ENCODE measurements at regions not wholly inside any gene's neighbourhood (a gene's known extent, or its start where the extent isn't known, plus 50 kb on each side); places are given as distances from the start of the nearest gene placed in this dataset.

DNA sequence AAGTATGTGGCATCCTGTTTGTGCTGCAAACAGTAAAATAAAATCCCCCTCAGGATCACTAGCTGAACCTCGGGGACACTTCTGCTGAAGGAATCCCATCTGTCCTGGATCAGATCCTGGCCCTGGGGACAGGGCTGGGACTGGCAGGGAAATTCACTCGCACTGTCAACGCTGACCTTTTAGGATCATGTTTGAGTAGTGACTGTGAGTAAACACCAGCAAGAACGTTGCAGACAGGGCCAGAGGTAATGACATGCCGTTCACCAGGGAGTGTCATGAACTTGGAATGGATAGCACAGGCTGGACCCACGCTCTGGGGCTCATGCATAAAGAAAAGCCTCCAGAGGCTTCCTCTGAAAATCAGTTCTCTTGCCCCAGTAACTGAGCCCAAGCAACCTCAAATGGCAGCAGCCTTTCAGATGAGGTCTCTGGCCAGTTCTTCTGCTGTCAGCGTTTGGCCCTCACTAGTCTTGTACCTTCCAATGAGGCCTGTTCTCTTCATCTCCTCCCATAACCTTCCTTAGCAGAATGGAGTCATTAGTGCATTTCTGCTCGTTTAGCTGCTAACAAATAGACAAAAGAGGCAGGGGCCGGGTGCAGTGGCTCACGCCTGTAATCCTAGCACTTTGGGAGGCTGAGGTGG, 51.0 kb upstream of the BARX2 start (continued):
- TF ChIP-seq, protein P1, sequence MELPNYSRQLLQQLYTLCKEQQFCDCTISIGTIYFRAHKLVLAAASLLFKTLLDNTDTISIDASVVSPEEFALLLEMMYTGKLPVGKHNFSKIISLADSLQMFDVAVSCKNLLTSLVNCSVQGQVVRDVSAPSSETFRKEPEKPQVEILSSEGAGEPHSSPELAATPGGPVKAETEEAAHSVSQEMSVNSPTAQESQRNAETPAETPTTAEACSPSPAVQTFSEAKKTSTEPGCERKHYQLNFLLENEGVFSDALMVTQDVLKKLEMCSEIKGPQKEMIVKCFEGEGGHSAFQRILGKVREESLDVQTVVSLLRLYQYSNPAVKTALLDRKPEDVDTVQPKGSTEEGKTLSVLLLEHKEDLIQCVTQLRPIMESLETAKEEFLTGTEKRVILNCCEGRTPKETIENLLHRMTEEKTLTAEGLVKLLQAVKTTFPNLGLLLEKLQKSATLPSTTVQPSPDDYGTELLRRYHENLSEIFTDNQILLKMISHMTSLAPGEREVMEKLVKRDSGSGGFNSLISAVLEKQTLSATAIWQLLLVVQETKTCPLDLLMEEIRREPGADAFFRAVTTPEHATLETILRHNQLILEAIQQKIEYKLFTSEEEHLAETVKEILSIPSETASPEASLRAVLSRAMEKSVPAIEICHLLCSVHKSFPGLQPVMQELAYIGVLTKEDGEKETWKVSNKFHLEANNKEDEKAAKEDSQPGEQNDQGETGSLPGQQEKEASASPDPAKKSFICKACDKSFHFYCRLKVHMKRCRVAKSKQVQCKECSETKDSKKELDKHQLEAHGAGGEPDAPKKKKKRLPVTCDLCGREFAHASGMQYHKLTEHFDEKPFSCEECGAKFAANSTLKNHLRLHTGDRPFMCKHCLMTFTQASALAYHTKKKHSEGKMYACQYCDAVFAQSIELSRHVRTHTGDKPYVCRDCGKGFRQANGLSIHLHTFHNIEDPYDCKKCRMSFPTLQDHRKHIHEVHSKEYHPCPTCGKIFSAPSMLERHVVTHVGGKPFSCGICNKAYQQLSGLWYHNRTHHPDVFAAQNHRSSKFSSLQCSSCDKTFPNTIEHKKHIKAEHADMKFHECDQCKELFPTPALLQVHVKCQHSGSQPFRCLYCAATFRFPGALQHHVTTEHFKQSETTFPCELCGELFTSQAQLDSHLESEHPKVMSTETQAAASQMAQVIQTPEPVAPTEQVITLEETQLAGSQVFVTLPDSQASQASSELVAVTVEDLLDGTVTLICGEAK (IDR thresholded peaks at IDR 0.05): no peak
- TF ChIP-seq, protein P1 (CRISPR knock-in tag; IDR thresholded peaks at IDR 0.05): peak; percentile 39; the same call in 1 of the 2 replicates
- TF ChIP-seq, protein P2, sequence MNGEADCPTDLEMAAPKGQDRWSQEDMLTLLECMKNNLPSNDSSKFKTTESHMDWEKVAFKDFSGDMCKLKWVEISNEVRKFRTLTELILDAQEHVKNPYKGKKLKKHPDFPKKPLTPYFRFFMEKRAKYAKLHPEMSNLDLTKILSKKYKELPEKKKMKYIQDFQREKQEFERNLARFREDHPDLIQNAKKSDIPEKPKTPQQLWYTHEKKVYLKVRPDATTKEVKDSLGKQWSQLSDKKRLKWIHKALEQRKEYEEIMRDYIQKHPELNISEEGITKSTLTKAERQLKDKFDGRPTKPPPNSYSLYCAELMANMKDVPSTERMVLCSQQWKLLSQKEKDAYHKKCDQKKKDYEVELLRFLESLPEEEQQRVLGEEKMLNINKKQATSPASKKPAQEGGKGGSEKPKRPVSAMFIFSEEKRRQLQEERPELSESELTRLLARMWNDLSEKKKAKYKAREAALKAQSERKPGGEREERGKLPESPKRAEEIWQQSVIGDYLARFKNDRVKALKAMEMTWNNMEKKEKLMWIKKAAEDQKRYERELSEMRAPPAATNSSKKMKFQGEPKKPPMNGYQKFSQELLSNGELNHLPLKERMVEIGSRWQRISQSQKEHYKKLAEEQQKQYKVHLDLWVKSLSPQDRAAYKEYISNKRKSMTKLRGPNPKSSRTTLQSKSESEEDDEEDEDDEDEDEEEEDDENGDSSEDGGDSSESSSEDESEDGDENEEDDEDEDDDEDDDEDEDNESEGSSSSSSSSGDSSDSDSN (CRISPR knock-in tag; IDR thresholded peaks at IDR 0.05): no peak
- TF ChIP-seq MAFF (IDR thresholded peaks at IDR 0.05; ENCODE audit: low read depth, low read length) (no peak), ZBTB38 (CRISPR knock-in tag; IDR thresholded peaks at IDR 0.05) (peak; percentile 26; the same call in 1 of the 2 replicates), ZNF337 (CRISPR knock-in tag; IDR thresholded peaks at IDR 0.05; ENCODE audit: borderline replicate concordance, low read depth) (no peak), FOXK1 (CRISPR knock-in tag; IDR thresholded peaks at IDR 0.05; ENCODE audit: borderline replicate concordance, low read depth) (peak; percentile 88; the same call in 1 of the 2 replicates), AGO2 (optimal IDR thresholded peaks at IDR 0.05; ENCODE audit: low read depth, low read length) (no peak), ZFY (CRISPR knock-in tag; IDR thresholded peaks at IDR 0.05) (peak; percentile 32; the same call in 1 of the 2 replicates), CREB1 (IDR thresholded peaks at IDR 0.05) (peak; percentile 83), CREB1 (CRISPR knock-in tag; IDR thresholded peaks at IDR 0.05) (peak; percentile 68), ZNF382 (CRISPR knock-in tag; IDR thresholded peaks at IDR 0.05; ENCODE audit: borderline replicate concordance) (no peak)
- TF ChIP-seq, protein P3, sequence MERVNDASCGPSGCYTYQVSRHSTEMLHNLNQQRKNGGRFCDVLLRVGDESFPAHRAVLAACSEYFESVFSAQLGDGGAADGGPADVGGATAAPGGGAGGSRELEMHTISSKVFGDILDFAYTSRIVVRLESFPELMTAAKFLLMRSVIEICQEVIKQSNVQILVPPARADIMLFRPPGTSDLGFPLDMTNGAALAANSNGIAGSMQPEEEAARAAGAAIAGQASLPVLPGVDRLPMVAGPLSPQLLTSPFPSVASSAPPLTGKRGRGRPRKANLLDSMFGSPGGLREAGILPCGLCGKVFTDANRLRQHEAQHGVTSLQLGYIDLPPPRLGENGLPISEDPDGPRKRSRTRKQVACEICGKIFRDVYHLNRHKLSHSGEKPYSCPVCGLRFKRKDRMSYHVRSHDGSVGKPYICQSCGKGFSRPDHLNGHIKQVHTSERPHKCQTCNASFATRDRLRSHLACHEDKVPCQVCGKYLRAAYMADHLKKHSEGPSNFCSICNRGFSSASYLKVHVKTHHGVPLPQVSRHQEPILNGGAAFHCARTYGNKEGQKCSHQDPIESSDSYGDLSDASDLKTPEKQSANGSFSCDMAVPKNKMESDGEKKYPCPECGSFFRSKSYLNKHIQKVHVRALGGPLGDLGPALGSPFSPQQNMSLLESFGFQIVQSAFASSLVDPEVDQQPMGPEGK (CRISPR knock-in tag; IDR thresholded peaks at IDR 0.05): peak; percentile 30; the same call in 1 of the 2 replicates
- TF ChIP-seq, protein P4, sequence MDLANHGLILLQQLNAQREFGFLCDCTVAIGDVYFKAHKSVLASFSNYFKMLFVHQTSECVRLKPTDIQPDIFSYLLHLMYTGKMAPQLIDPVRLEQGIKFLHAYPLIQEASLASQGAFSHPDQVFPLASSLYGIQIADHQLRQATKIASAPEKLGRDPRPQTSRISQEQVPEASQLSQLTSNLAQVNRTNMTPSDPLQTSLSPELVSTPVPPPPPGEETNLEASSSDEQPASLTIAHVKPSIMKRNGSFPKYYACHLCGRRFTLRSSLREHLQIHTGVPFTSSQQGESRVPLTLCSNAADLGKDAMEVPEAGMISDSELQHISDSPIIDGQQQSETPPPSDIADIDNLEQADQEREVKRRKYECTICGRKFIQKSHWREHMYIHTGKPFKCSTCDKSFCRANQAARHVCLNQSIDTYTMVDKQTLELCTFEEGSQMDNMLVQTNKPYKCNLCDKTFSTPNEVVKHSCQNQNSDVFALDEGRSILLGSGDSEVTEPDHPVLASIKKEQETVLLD (CRISPR knock-in tag; IDR thresholded peaks at IDR 0.05; ENCODE audit: low read depth): no peak

Data from HepG2 (cell line).